ENCODE measurements at regions not wholly inside any gene's neighbourhood (a gene's known extent, or its start where the extent isn't known, plus 50 kb on each side); places are given as distances from the start of the nearest gene placed in this dataset.

- no peaks in the 10 kb centered on the region for H3K27me3 ChIP-seq
- WGBS (ENCODE audit: low lambda C conversion rate, missing lambda C conversion rate) = 92% methylated on average over 1 of the region's 1 CpG
- no peaks in the 10 kb centered on the region for H3K79me2 ChIP-seq
- no peaks in the 10 kb centered on the region for H3K9me3 ChIP-seq (ENCODE audit: low read depth)
- H3K9me2 ChIP-seq (replicated peaks; ENCODE audit: insufficient read depth) = no peaks in the 10 kb centered on the region
- H3K27ac ChIP-seq = no peak overlapping the region
- H3K36me3 ChIP-seq (replicated peaks; ENCODE audit: insufficient read depth, low read depth) = no peaks in the 10 kb centered on the region
- no peak overlapping the region for H3K4me2 ChIP-seq
- H2AFZ ChIP-seq = no peak overlapping the region
- TF ChIP-seq, protein P1, sequence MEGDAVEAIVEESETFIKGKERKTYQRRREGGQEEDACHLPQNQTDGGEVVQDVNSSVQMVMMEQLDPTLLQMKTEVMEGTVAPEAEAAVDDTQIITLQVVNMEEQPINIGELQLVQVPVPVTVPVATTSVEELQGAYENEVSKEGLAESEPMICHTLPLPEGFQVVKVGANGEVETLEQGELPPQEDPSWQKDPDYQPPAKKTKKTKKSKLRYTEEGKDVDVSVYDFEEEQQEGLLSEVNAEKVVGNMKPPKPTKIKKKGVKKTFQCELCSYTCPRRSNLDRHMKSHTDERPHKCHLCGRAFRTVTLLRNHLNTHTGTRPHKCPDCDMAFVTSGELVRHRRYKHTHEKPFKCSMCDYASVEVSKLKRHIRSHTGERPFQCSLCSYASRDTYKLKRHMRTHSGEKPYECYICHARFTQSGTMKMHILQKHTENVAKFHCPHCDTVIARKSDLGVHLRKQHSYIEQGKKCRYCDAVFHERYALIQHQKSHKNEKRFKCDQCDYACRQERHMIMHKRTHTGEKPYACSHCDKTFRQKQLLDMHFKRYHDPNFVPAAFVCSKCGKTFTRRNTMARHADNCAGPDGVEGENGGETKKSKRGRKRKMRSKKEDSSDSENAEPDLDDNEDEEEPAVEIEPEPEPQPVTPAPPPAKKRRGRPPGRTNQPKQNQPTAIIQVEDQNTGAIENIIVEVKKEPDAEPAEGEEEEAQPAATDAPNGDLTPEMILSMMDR (IDR thresholded peaks at IDR 0.05; ENCODE audit: poor library complexity) = no peak
- TF ChIP-seq EZH2 (IDR thresholded peaks at IDR 0.05; ENCODE audit: borderline replicate concordance) (no peak), EZH2phosphoT487 (IDR thresholded peaks at IDR 0.05; ENCODE audit: low read depth, severe bottlenecking, unreplicated experiment) (no peak)
- H4K20me1 ChIP-seq (ENCODE audit: insufficient read depth, poor library complexity, severe bottlenecking) = no peaks in the 10 kb centered on the region
- no peaks in the 10 kb centered on the region for H3K4me1 ChIP-seq (ENCODE audit: insufficient read depth)
- DNase-seq (ENCODE audit: low spot score) = no peak
- H3K4me3 ChIP-seq = no peak overlapping the region
These were observed 137.0 kb downstream of the MRPS30 start for GRCh38 chr5:44945743-44946142.

DNA sequence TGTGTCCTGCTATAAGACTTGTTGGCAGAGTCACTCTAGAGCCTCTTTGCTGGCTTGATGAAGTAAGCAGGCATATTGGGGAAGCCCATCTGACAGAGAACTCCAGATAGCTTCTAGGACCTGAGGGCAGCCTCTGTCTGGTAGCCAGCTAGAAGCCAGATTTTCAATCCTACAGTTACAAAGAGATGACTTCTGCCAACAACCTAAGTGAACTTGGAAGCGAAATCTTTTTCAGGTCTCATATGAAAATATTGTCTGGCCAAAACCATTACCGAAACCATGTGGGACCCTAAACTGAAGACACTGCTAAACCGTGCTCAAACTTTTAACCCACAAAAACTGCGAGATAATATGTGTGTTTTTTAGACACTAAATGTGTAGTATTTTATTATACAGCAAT lies 140.9 kb downstream of the MRPS30 start:
- Histone ChIP-seq H3K4me3 (no peak overlapping the region), H3K36me3 (replicated peaks; ENCODE audit: insufficient read depth, low read depth) (no peaks in the 10 kb centered on the region), H4K20me1 (ENCODE audit: insufficient read depth, poor library complexity, severe bottlenecking) (no peaks in the 10 kb centered on the region), H3K4me2 (no peak overlapping the region), H3K9me2 (replicated peaks; ENCODE audit: insufficient read depth) (no peaks in the 10 kb centered on the region), H3K79me2 (no peaks in the 10 kb centered on the region), H3K27me3 (no peaks in the 10 kb centered on the region), H3K27ac (no peak overlapping the region), H3K4me1 (ENCODE audit: insufficient read depth) (no peaks in the 10 kb centered on the region), H3K9me3 (ENCODE audit: low read depth) (no peaks in the 10 kb centered on the region), H2AFZ (no peak overlapping the region)
- TF ChIP-seq EZH2phosphoT487 (IDR thresholded peaks at IDR 0.05; ENCODE audit: low read depth, severe bottlenecking, unreplicated experiment) (no peak), EZH2 (IDR thresholded peaks at IDR 0.05; ENCODE audit: borderline replicate concordance) (no peak)
- TF ChIP-seq, protein P1 (IDR thresholded peaks at IDR 0.05; ENCODE audit: poor library complexity) = no peak
- WGBS (ENCODE audit: low lambda C conversion rate, missing lambda C conversion rate) = 93% methylated on average over 4 of the region's 4 CpGs
- no peak for DNase-seq (ENCODE audit: low spot score)

GRCh38 chr5:44951371-44951770 lies 142.6 kb downstream of the MRPS30 start:
- Histone ChIP-seq H3K27me3 (no peaks in the 10 kb centered on the region), H3K4me2 (no peak overlapping the region), H2AFZ (no peak overlapping the region), H4K20me1 (ENCODE audit: insufficient read depth, poor library complexity, severe bottlenecking) (no peaks in the 10 kb centered on the region), H3K79me2 (no peaks in the 10 kb centered on the region), H3K9me3 (ENCODE audit: low read depth) (no peaks in the 10 kb centered on the region), H3K4me1 (ENCODE audit: insufficient read depth) (no peaks in the 10 kb centered on the region), H3K27ac (no peak overlapping the region), H3K4me3 (no peak overlapping the region), H3K36me3 (replicated peaks; ENCODE audit: insufficient read depth, low read depth) (no peaks in the 10 kb centered on the region), H3K9me2 (replicated peaks; ENCODE audit: insufficient read depth) (no peaks in the 10 kb centered on the region)
- TF ChIP-seq EZH2 (IDR thresholded peaks at IDR 0.05; ENCODE audit: borderline replicate concordance) (no peak), EZH2phosphoT487 (IDR thresholded peaks at IDR 0.05; ENCODE audit: low read depth, severe bottlenecking, unreplicated experiment) (no peak)
- no peak for DNase-seq (ENCODE audit: low spot score)
- WGBS (ENCODE audit: low lambda C conversion rate, missing lambda C conversion rate) = 79% methylated on average over 3 of the region's 3 CpGs

DNA sequence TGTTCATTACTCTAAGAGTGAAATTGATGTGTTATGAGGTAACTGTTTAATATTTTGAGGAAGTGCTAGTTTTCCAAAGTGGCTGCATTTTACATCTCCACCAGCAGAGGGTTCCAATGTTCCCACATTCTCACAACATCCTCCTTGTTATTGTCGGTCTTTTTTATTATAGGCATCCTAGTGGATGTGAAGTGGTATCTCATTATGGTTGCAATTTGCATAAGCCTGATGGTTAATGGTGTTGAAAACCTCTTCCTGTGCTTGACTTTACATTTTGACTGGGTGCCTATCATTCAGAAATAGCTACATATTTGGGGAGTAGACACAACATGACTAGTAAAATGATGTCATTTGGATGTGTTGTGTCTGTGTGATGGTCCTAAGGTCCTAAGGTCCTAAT lies 143.6 kb downstream of the MRPS30 start:
- Histone ChIP-seq H3K79me2 (no peaks in the 10 kb centered on the region), H3K9me3 (ENCODE audit: low read depth) (no peaks in the 10 kb centered on the region), H3K4me1 (ENCODE audit: insufficient read depth) (no peaks in the 10 kb centered on the region), H3K27me3 (no peaks in the 10 kb centered on the region), H3K9me2 (replicated peaks; ENCODE audit: insufficient read depth) (no peaks in the 10 kb centered on the region), H3K36me3 (replicated peaks; ENCODE audit: insufficient read depth, low read depth) (no peaks in the 10 kb centered on the region), H4K20me1 (ENCODE audit: insufficient read depth, poor library complexity, severe bottlenecking) (no peaks in the 10 kb centered on the region), H3K4me3 (no peak overlapping the region), H2AFZ (no peak overlapping the region), H3K27ac (no peak overlapping the region), H3K4me2 (no peak overlapping the region)
- WGBS (ENCODE audit: low lambda C conversion rate, missing lambda C conversion rate) = 9% methylated on average over 1 of the region's 1 CpG
- TF ChIP-seq, protein P1 (IDR thresholded peaks at IDR 0.05; ENCODE audit: poor library complexity) = peak; percentile 57
- TF ChIP-seq EZH2phosphoT487 (IDR thresholded peaks at IDR 0.05; ENCODE audit: low read depth, severe bottlenecking, unreplicated experiment) = no peak
- TF ChIP-seq EZH2 (IDR thresholded peaks at IDR 0.05; ENCODE audit: borderline replicate concordance) = no peak
- peak; percentile 48 for DNase-seq (ENCODE audit: low spot score)
